ENCODE measurements at regions not wholly inside any gene's neighbourhood (a gene's known extent, or its start where the extent isn't known, plus 50 kb on each side); places are given as distances from the start of the nearest gene placed in this dataset.

- peak; percentile 53 for TF ChIP-seq CTCF (conservative IDR thresholded peaks at IDR 0.05; ENCODE audit: low read length)
- no peak for TF ChIP-seq EZH2phosphoT487 (IDR thresholded peaks at IDR 0.05; ENCODE audit: borderline replicate concordance)
Measured at GRCh38 chrX:47751670-47752069, 85.0 kb upstream of the ZNF81 start.
